ENCODE measurements at regions not wholly inside any gene's neighbourhood (a gene's known extent, or its start where the extent isn't known, plus 50 kb on each side); places are given as distances from the start of the nearest gene placed in this dataset.

- no peak for DNase-seq (ENCODE audit: low spot score)
- no peak for TF ChIP-seq CTCF (IDR thresholded peaks at IDR 0.05; ENCODE audit: extremely low read depth, missing control alignments)
Measured at GRCh38 chr6:163950159-163950558, 535.6 kb downstream of the QKI start.

DNA sequence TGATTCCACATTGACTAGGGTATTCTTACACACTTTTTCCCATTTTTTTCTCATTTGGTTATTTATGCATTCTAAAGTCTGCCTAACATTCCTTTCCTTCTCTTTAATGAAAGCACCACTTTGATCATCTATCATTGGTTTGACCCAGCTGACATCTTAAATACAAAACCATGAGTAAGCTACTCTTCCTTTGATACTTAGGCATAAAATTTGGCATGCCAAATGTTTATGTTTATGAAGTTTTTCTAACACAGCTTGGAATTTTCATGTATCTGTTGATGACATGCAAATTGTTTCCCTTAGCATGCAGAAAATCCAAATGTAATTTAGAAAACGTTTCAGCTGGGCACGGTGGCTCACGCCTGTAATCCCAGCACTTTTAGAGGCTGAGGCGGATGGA lies 534.9 kb downstream of the QKI start:
- no peak for TF ChIP-seq CTCF (IDR thresholded peaks at IDR 0.05; ENCODE audit: extremely low read depth, missing control alignments)
- DNase-seq (ENCODE audit: low spot score) = no peak

- no peak for DNase-seq (ENCODE audit: low spot score)
- no peak for TF ChIP-seq CTCF (IDR thresholded peaks at IDR 0.05; ENCODE audit: extremely low read depth, missing control alignments)
Measured at GRCh38 chr6:163948250-163948649, 533.7 kb downstream of the QKI start.

DNA sequence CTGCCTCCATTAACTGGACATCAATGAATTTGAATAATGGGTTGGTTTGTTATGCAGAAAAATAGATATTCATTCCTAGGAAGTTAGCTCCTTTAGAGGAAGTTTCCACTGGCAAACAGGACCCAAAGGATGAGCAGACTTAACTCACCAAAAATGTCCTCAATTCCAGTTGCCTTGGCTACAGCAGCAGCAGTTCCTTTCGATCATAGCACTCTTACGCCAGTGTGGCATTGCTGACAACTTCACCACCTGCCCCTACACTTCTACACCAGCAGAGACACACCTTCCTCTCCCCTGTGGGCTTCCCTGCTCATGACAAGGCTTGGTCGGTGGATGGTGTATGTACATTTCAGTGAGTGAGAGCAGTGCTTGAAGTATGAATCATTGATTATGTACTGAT lies 532.8 kb downstream of the QKI start:
- no peak for TF ChIP-seq CTCF (IDR thresholded peaks at IDR 0.05; ENCODE audit: extremely low read depth, missing control alignments)

GRCh38 chr6:163946437-163946836 lies 531.9 kb downstream of the QKI start:
- no peak for TF ChIP-seq CTCF (IDR thresholded peaks at IDR 0.05; ENCODE audit: extremely low read depth, missing control alignments)
- DNase-seq (ENCODE audit: low spot score) = no peak

More for the DNA sequence above, 532.8 kb downstream of the QKI start:
- DNase-seq (ENCODE audit: low spot score) = no peak

GRCh38 chr6:163945808-163946207 lies 531.3 kb downstream of the QKI start:
- DNase-seq (ENCODE audit: low spot score) = no peak
- TF ChIP-seq CTCF (IDR thresholded peaks at IDR 0.05; ENCODE audit: extremely low read depth, missing control alignments) = no peak

- no peak for DNase-seq (ENCODE audit: low spot score)
- TF ChIP-seq CTCF (IDR thresholded peaks at IDR 0.05; ENCODE audit: extremely low read depth, missing control alignments) = no peak
Measured at GRCh38 chr6:163944897-163945296, 530.4 kb downstream of the QKI start.

All from GM20000 (cell line).